Peyer's patch (tissue), 4 donors: ENCODE measurements at regions not wholly inside any gene's neighbourhood (a gene's known extent, or its start where the extent isn't known, plus 50 kb on each side); places are given as distances from the start of the nearest gene placed in this dataset.

Experiments used
- DNase-seq, 3 donors: peaks; one replicate each; pipeline ENCODE4 v3.0.0-alpha.2; 2017 to 2019
- H3K27ac ChIP-seq, 4 donors: fragments of 200-600 bp; sonication (generic); one replicate each; pipeline ENCODE4 v1.5.1; 2016 to 2019
- H3K27me3 ChIP-seq, 2 donors: fragments of 200-600 bp; sonication (generic); one replicate each; pipeline ENCODE4 v1.5.1; 2019
- H3K36me3 ChIP-seq, 3 donors: fragments of 200-600 bp; sonication (generic); one replicate each; pipeline ENCODE4 v1.5.1; 2016 to 2019
- H3K4me1 ChIP-seq, 4 donors: fragments of 200-600 bp; sonication (generic); one replicate each; pipeline ENCODE4 v1.5.1; 2016 to 2019
- H3K4me3 ChIP-seq, 4 donors: fragments of 200-600 bp; sonication (generic); 1 replicate in 3 of 4; 2 replicates in 1 of 4; pipeline ENCODE4 v1.5.1; 2016 to 2019; ENCODE audit warnings: mild to moderate bottlenecking in 1 of 4
- H3K9me3 ChIP-seq, 4 donors: fragments of 200-600 bp; sonication (generic); one replicate each; pipeline ENCODE4 v1.5.1; 2016 to 2019; ENCODE audit warnings: mild to moderate bottlenecking in 1 of 4
- POLR2A ChIP-seq, 2 donors: fragments of 450-650 bp; IDR thresholded peaks; one replicate each; pipeline ENCODE4 v1.5.1; 2017; ENCODE audit warnings: antibody characterized with exemption in 2 of 2, mild to moderate bottlenecking in 2 of 2, moderate library complexity in 2 of 2
- TF ChIP-seq, protein P1 (sequence below), 6 experiments: fragments of 450-650 bp in 4 of 6; fragments of 200-600 bp in 2 of 6; sonication (generic) in 1 of 6; IDR thresholded peaks; one replicate each; pipeline ENCODE4 v1.5.1; 2017 to 2019; ENCODE audit warnings: antibody characterized with exemption in 6 of 6, mild to moderate bottlenecking in 3 of 6, moderate library complexity in 1 of 6

DNA sequence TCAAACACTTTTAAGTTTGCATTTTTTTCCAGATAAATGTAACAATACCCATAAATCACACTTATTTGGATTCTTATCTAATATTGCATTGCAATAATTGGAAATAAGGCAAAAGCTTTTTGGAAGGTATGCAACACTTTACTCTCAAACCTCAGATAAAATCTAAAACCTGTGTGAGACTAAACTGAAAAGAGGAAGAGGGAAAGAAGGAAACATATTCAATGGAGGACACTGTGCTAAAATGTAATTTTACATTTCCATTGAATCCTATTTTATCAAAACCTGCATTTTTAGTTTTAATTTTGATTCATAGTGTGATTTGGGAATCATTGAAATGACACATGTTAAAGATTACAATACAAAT is 99.4 kb downstream of the HPGD start:
- H3K4me3 ChIP-seq, result no peak overlapping the region
- H3K9me3 ChIP-seq, result no peaks in the 10 kb centered on the region
- H3K4me1 ChIP-seq, result peaks cover 0 to 5% (median 0%) of the 10 kb centered on the region in 4 donors
- no peak for DNase-seq
- H3K27me3 ChIP-seq, result no peaks in the 10 kb centered on the region
- TF ChIP-seq, protein P1, sequence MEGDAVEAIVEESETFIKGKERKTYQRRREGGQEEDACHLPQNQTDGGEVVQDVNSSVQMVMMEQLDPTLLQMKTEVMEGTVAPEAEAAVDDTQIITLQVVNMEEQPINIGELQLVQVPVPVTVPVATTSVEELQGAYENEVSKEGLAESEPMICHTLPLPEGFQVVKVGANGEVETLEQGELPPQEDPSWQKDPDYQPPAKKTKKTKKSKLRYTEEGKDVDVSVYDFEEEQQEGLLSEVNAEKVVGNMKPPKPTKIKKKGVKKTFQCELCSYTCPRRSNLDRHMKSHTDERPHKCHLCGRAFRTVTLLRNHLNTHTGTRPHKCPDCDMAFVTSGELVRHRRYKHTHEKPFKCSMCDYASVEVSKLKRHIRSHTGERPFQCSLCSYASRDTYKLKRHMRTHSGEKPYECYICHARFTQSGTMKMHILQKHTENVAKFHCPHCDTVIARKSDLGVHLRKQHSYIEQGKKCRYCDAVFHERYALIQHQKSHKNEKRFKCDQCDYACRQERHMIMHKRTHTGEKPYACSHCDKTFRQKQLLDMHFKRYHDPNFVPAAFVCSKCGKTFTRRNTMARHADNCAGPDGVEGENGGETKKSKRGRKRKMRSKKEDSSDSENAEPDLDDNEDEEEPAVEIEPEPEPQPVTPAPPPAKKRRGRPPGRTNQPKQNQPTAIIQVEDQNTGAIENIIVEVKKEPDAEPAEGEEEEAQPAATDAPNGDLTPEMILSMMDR (IDR thresholded peaks at IDR 0.05), result no peak
- no peak for TF ChIP-seq POLR2A (IDR thresholded peaks at IDR 0.05)
- H3K36me3 ChIP-seq, result no peaks in the 10 kb centered on the region
- H3K27ac ChIP-seq, result no peak overlapping the region

- Histone ChIP-seq H3K9me3 (no peaks in the 10 kb centered on the region), H3K27me3 (no peaks in the 10 kb centered on the region), H3K4me3 (no peak overlapping the region), H3K4me1 (peaks cover 0 to 5% (median 0%) of the 10 kb centered on the region in 4 donors), H3K36me3 (no peaks in the 10 kb centered on the region), H3K27ac (no peak overlapping the region)
- no peak for DNase-seq
- TF ChIP-seq, protein P1 (IDR thresholded peaks at IDR 0.05), result no peak
- TF ChIP-seq POLR2A (IDR thresholded peaks at IDR 0.05), result no peak
Measured at GRCh38 chr4:174420316-174420715, 102.0 kb downstream of the HPGD start.

- Histone ChIP-seq H3K27ac (no peak overlapping the region), H3K36me3 (no peaks in the 10 kb centered on the region), H3K4me1 (peaks cover 0 to 5% (median 0%) of the 10 kb centered on the region in 4 donors), H3K27me3 (no peaks in the 10 kb centered on the region), H3K9me3 (no peaks in the 10 kb centered on the region), H3K4me3 (no peak overlapping the region)
- TF ChIP-seq, protein P1 (IDR thresholded peaks at IDR 0.05), result no peak
- no peak for TF ChIP-seq POLR2A (IDR thresholded peaks at IDR 0.05)
- DNase-seq, result no peak
Measured at GRCh38 chr4:174418640-174419212, 103.6 kb downstream of the HPGD start.

DNA sequence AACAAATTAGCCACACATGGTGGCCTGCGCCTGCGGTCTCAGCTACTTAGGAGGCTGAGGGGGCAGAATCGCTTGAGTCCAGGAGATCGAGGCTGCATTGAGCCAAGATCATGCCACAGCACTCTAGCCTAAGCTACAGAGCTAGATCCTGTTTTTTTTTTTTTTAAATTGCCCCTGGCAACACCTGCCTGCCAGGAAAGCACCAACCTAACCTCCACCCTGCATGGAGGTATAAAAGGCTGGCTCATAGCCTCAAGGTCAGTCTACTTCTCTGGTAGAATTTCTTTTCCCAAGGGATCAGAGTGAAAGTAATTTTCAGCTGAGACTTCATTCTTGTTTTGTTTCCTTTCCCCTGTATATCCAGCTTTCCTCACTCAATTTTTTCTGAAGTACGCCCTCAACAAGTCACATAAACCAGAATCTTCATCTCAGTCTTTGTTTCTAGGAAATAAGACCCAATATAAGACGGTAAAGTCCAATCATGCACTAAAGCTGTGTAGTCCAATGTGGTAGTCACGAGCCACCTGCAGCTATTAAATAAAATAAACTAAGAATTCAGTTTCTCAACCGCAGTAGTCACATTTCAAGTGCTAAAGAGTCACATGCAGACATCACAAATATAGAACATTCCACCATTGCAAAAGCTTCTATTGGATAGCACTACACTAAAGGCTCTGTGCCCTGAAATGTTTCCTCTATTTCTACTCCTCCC is 113.3 kb downstream of the HPGD start:
- Histone ChIP-seq H3K36me3 (no peaks in the 10 kb centered on the region), H3K27me3 (no peaks in the 10 kb centered on the region), H3K4me3 (no peak overlapping the region), H3K4me1 (peaks cover 0 to 3% (median 0%) of the 10 kb centered on the region in 4 donors), H3K27ac (peak overlapping the region in 2 of 4 donors; percentile 60), H3K9me3 (no peaks in the 10 kb centered on the region)
- DNase-seq, result peak in 1 of 3 donors; percentile 46
- TF ChIP-seq, protein P1 (IDR thresholded peaks at IDR 0.05), result no peak
- no peak for TF ChIP-seq POLR2A (IDR thresholded peaks at IDR 0.05)

GRCh38 chr4:174406383-174406782 is 115.9 kb downstream of the HPGD start:
- no peaks in the 10 kb centered on the region for H3K36me3 ChIP-seq
- H3K4me1 ChIP-seq, result peaks cover 0 to 4% (median 1%) of the 10 kb centered on the region in 4 donors
- H3K27ac ChIP-seq, result no peak overlapping the region
- H3K4me3 ChIP-seq, result no peak overlapping the region
- TF ChIP-seq POLR2A (IDR thresholded peaks at IDR 0.05), result no peak
- TF ChIP-seq, protein P1 (IDR thresholded peaks at IDR 0.05), result no peak
- DNase-seq, result no peak
- no peaks in the 10 kb centered on the region for H3K27me3 ChIP-seq
- H3K9me3 ChIP-seq, result no peaks in the 10 kb centered on the region
